ENCODE measurements at regions not wholly inside any gene's neighbourhood (a gene's known extent, or its start where the extent isn't known, plus 50 kb on each side); places are given as distances from the start of the nearest gene placed in this dataset.
A peak's percentile ranks its signal among the peaks of the same experiment; 100 is the strongest.

GRCh38 chr18:6602365-6602764, 127.2 kb upstream of the ARHGAP28 start:
- Mint-ChIP-seq H3K9me3 (peaks cover 0 to 3% (median 0%) of the 10 kb centered on the region in 3 donors), H3K4me3 (no peak overlapping the region), H3K27ac (no peak overlapping the region), H3K4me1 (no peaks in the 10 kb centered on the region), H3K36me3 (no peaks in the 10 kb centered on the region), H3K27me3 (no peaks in the 10 kb centered on the region)

- H3K36me3 Mint-ChIP-seq: no peaks in the 10 kb centered on the region
- H3K9me3 Mint-ChIP-seq: peaks cover 0 to 3% (median 0%) of the 10 kb centered on the region in 3 donors
- H3K4me1 Mint-ChIP-seq: no peaks in the 10 kb centered on the region
- no peak overlapping the region for H3K4me3 Mint-ChIP-seq
- no peak overlapping the region for H3K27ac Mint-ChIP-seq
- no peaks in the 10 kb centered on the region for H3K27me3 Mint-ChIP-seq
These were observed 125.0 kb upstream of the ARHGAP28 start for GRCh38 chr18:6604573-6604941.

GRCh38 chr18:6605115-6605869, 124.2 kb upstream of the ARHGAP28 start:
- H3K9me3 Mint-ChIP-seq: peaks cover 0 to 3% (median 0%) of the 10 kb centered on the region in 3 donors
- no peak overlapping the region for H3K27ac Mint-ChIP-seq
- H3K36me3 Mint-ChIP-seq: no peaks in the 10 kb centered on the region
- no peaks in the 10 kb centered on the region for H3K27me3 Mint-ChIP-seq
- no peak overlapping the region for H3K4me3 Mint-ChIP-seq
- H3K4me1 Mint-ChIP-seq: no peaks in the 10 kb centered on the region

GRCh38 chr18:6606411-6607085, 123.0 kb upstream of the ARHGAP28 start:
- H3K4me1 Mint-ChIP-seq: no peaks in the 10 kb centered on the region
- H3K27me3 Mint-ChIP-seq: no peaks in the 10 kb centered on the region

GRCh38 chr18:6607343-6607742, 122.2 kb upstream of the ARHGAP28 start:
- no peak overlapping the region for H3K4me3 Mint-ChIP-seq
- no peak overlapping the region for H3K27ac Mint-ChIP-seq
- no peaks in the 10 kb centered on the region for H3K27me3 Mint-ChIP-seq
- H3K4me1 Mint-ChIP-seq: no peaks in the 10 kb centered on the region
- H3K9me3 Mint-ChIP-seq: peaks cover 0 to 4% (median 0%) of the 10 kb centered on the region in 3 donors
- H3K36me3 Mint-ChIP-seq: no peaks in the 10 kb centered on the region

More at GRCh38 chr18:6606411-6607085, 123.0 kb upstream of the ARHGAP28 start:
- no peak overlapping the region for H3K27ac Mint-ChIP-seq
- no peaks in the 10 kb centered on the region for H3K36me3 Mint-ChIP-seq
- H3K9me3 Mint-ChIP-seq: peaks cover 0 to 5% (median 0%) of the 10 kb centered on the region in 3 donors
- H3K4me3 Mint-ChIP-seq: no peak overlapping the region

GRCh38 chr18:6609666-6610264, 119.8 kb upstream of the ARHGAP28 start:
- H3K36me3 Mint-ChIP-seq: no peaks in the 10 kb centered on the region
- H3K9me3 Mint-ChIP-seq: peaks cover 0 to 8% (median 7%) of the 10 kb centered on the region in 3 donors
- peaks cover 0 to 1% (median 0%) of the 10 kb centered on the region in 3 donors for H3K4me1 Mint-ChIP-seq
- no peak overlapping the region for H3K4me3 Mint-ChIP-seq
- no peak overlapping the region for H3K27ac Mint-ChIP-seq
- no peaks in the 10 kb centered on the region for H3K27me3 Mint-ChIP-seq

GRCh38 chr18:6610466-6610865, 119.0 kb upstream of the ARHGAP28 start:
- peaks cover 0 to 1% (median 0%) of the 10 kb centered on the region in 3 donors for H3K4me1 Mint-ChIP-seq
- no peak overlapping the region for H3K27ac Mint-ChIP-seq
- H3K9me3 Mint-ChIP-seq: peaks cover 3 to 8% (median 7%) of the 10 kb centered on the region in 3 donors
- no peaks in the 10 kb centered on the region for H3K27me3 Mint-ChIP-seq
- no peak overlapping the region for H3K4me3 Mint-ChIP-seq
- no peaks in the 10 kb centered on the region for H3K36me3 Mint-ChIP-seq

- Mint-ChIP-seq H3K36me3 (no peaks in the 10 kb centered on the region), H3K9me3 (peaks cover 7 to 8% (median 7%) of the 10 kb centered on the region in 3 donors), H3K27me3 (no peaks in the 10 kb centered on the region), H3K4me3 (no peak overlapping the region), H3K4me1 (peaks cover 0 to 1% (median 0%) of the 10 kb centered on the region in 3 donors), H3K27ac (peak overlapping the region in 1 of 3 donors; percentile 8)
These were observed 115.9 kb upstream of the ARHGAP28 start for GRCh38 chr18:6613581-6613980.

- Mint-ChIP-seq H3K4me1 (peaks cover 0 to 1% (median 0%) of the 10 kb centered on the region in 3 donors), H3K4me3 (no peak overlapping the region), H3K27ac (no peak overlapping the region), H3K9me3 (peaks cover 7 to 8% (median 7%) of the 10 kb centered on the region in 3 donors), H3K36me3 (peaks cover 1% of the 10 kb centered on the region), H3K27me3 (no peaks in the 10 kb centered on the region)
These were observed 114.6 kb upstream of the ARHGAP28 start for GRCh38 chr18:6614952-6615351.

- peaks cover 1% of the 10 kb centered on the region for H3K36me3 Mint-ChIP-seq
These were observed 112.5 kb upstream of the ARHGAP28 start for GRCh38 chr18:6616981-6617380.

GRCh38 chr18:6621437-6621836, 108.1 kb upstream of the ARHGAP28 start:
- Mint-ChIP-seq H3K36me3 (peaks cover 1% of the 10 kb centered on the region), H3K9me3 (peaks cover 0 to 3% (median 2%) of the 10 kb centered on the region in 3 donors), H3K27ac (no peak overlapping the region), H3K4me1 (no peaks in the 10 kb centered on the region), H3K27me3 (no peaks in the 10 kb centered on the region), H3K4me3 (no peak overlapping the region)

More at GRCh38 chr18:6616981-6617380, 112.5 kb upstream of the ARHGAP28 start:
- Mint-ChIP-seq H3K4me1 (peaks cover 0 to 1% (median 0%) of the 10 kb centered on the region in 3 donors), H3K27ac (no peak overlapping the region), H3K9me3 (peaks cover 4 to 8% (median 7%) of the 10 kb centered on the region in 3 donors), H3K4me3 (no peak overlapping the region), H3K27me3 (no peaks in the 10 kb centered on the region)

GRCh38 chr18:6623278-6623677, 106.2 kb upstream of the ARHGAP28 start:
- peaks cover 0 to 3% (median 2%) of the 10 kb centered on the region in 3 donors for H3K9me3 Mint-ChIP-seq
- no peaks in the 10 kb centered on the region for H3K27me3 Mint-ChIP-seq
- H3K4me3 Mint-ChIP-seq: no peak overlapping the region
- H3K4me1 Mint-ChIP-seq: no peaks in the 10 kb centered on the region
- no peak overlapping the region for H3K27ac Mint-ChIP-seq
- peaks cover 1% of the 10 kb centered on the region for H3K36me3 Mint-ChIP-seq

- peaks cover 0 to 3% (median 2%) of the 10 kb centered on the region in 3 donors for H3K9me3 Mint-ChIP-seq
- peaks cover 1% of the 10 kb centered on the region for H3K36me3 Mint-ChIP-seq
- no peak overlapping the region for H3K4me3 Mint-ChIP-seq
- H3K27ac Mint-ChIP-seq: no peak overlapping the region
- H3K27me3 Mint-ChIP-seq: no peaks in the 10 kb centered on the region
- no peaks in the 10 kb centered on the region for H3K4me1 Mint-ChIP-seq
These were observed 105.2 kb upstream of the ARHGAP28 start for GRCh38 chr18:6624271-6624660.

- no peaks in the 10 kb centered on the region for H3K27me3 Mint-ChIP-seq
- no peak overlapping the region for H3K27ac Mint-ChIP-seq
- H3K4me1 Mint-ChIP-seq: no peaks in the 10 kb centered on the region
- H3K9me3 Mint-ChIP-seq: peaks cover 0 to 3% (median 2%) of the 10 kb centered on the region in 3 donors
- H3K36me3 Mint-ChIP-seq: no peaks in the 10 kb centered on the region
- no peak overlapping the region for H3K4me3 Mint-ChIP-seq
These were observed 104.7 kb upstream of the ARHGAP28 start for GRCh38 chr18:6624661-6625311.

- Mint-ChIP-seq H3K36me3 (no peaks in the 10 kb centered on the region), H3K9me3 (peaks cover 0 to 3% (median 2%) of the 10 kb centered on the region in 3 donors)
These were observed 104.0 kb upstream of the ARHGAP28 start for GRCh38 chr18:6625481-6625880.

More at GRCh38 chr18:6625481-6625880, 104.0 kb upstream of the ARHGAP28 start:
- no peak overlapping the region for H3K27ac Mint-ChIP-seq
- no peaks in the 10 kb centered on the region for H3K4me1 Mint-ChIP-seq
- H3K4me3 Mint-ChIP-seq: no peak overlapping the region
- H3K27me3 Mint-ChIP-seq: no peaks in the 10 kb centered on the region

Data from IgD-negative memory B cell (primary cell).